GM21529 (cell line): ENCODE measurements at regions not wholly inside any gene's neighbourhood (a gene's known extent, or its start where the extent isn't known, plus 50 kb on each side); places are given as distances from the start of the nearest gene placed in this dataset.
"Not testable (repeated sequence)": the region's sequence is repeated elsewhere in the genome, so short reads cannot be mapped to it uniquely, and the experiment has no call there.

Source experiments
- ATAC-seq: cut with Tn5 transposase; IDR thresholded peaks from one replicate; pipeline ENCODE4 v1.9.1; 2021; ENCODE audit not compliant: unreplicated experiment

DNA sequence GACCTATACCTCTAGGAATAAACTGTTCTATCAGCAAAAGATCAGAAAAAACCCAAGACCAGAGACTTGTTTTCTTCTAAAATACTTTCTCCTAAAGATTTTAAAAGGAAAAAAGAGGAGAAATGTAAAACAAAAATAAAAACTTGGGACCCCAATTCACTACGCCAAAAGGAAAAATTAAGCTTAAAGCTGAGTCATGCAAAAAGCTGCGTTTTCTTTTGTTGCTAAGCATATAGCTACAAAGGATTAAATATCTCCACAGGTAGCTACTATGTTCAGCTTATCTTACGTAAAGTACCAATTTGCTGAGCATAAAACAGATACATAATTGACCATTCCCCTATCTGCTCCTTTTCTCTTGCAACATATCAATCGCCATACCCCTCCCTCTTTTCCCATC, 950.0 kb upstream of the NXPH2 start:
- ATAC-seq, result no peak

DNA sequence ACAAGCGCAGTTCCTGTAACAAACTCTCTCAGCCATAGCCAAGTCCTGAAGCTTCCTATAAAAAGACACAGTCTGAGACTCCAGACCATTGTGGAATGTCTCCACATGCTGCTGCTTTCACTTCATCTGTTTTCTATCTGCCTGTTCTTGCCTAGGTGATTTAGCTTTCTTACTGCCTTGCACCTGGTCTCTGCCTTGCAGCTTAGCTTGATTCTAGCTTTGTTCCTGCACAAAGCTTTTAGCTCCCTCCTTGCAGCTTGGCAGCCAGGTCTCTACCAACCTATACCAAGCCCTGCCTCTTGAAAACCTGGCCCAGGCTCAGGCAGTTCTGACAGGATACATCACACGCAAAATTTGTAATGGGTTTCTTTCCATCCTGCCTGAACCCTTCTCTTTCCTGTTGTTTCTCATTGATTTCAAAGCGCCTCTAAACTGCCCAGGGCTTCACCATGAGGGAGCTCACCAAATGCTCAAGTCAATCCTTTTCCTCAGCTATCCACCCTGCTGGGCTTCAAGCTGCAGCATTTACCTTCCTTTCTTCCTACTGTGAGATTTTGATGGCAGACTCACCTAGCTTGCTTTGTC, 941.3 kb upstream of the NXPH2 start:
- ATAC-seq, result no peak

DNA sequence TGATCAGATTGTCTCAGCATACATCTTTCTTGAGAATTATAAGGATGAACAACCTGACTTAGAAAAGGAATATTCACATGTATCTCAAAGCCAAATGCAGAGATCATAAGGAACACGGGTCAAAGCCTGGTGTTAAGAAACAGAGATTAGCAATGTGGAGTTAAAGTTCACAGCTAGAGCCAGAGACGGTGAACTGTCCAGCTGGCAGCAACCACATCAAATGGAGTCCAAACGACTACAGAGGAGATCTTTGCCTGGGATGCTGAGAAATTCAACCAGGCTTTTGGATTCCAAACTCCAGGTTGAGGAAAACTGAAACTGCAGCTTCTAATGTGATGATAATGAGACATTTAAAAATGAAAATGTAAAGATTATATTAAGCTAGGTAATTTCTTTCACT, 939.9 kb upstream of the NXPH2 start:
- no peak for ATAC-seq

DNA sequence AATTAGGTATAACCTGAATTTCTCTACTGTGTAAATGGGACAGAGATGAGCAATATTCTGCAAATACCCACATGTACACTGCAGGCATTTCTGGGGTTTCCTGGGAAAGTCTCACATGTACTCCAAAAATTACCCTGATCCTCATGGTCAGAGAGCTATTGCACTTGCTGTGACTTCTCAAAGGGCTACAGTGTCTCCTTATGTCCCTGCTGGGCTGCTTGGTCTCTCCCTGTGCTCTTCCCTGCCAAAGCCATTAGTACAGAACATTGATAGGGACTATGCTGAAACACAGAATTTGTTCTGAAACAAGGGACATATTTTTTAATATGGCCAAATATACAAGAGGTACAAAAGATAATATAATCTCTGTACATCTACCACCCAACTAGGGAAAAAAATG, 924.4 kb upstream of the NXPH2 start:
- ATAC-seq, result no peak

DNA sequence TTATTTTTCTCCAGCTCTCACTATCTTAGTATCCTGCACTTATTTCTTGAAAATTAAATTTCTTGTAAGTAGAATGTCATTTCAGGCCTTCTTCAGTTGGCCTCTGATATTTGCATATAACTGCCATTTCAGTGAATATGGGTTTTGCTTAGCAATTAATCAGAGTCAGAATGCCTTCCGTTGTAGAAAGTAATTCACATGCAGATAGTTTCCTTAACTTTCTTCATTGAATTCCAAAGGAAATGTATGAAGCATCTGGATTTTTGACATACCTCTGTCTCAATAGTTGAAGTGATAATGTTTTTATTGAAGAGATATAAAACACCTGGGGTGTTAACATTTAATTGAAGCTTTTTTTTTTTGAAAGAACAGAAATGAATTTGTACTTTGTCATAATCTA, 914.1 kb upstream of the NXPH2 start:
- ATAC-seq, result no peak

DNA sequence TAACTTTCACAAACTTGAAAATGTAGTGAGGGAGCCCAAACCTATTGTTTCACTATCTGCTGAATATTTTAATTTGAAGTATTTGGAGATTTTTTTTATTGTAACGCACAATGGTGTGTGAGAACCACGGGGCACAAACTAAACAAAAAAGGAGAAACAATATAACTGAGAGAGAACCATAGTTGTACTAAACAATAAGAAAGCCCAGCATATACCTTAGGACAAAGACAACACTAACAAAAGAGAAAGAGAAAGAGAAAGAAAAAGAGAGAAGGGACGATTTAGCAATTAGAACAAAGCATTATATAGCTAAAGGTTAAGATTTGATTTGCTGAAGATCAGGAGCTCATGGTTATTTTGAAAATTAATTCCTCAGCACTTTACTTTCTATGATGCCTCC, 906.0 kb upstream of the NXPH2 start:
- ATAC-seq, result no peak

DNA sequence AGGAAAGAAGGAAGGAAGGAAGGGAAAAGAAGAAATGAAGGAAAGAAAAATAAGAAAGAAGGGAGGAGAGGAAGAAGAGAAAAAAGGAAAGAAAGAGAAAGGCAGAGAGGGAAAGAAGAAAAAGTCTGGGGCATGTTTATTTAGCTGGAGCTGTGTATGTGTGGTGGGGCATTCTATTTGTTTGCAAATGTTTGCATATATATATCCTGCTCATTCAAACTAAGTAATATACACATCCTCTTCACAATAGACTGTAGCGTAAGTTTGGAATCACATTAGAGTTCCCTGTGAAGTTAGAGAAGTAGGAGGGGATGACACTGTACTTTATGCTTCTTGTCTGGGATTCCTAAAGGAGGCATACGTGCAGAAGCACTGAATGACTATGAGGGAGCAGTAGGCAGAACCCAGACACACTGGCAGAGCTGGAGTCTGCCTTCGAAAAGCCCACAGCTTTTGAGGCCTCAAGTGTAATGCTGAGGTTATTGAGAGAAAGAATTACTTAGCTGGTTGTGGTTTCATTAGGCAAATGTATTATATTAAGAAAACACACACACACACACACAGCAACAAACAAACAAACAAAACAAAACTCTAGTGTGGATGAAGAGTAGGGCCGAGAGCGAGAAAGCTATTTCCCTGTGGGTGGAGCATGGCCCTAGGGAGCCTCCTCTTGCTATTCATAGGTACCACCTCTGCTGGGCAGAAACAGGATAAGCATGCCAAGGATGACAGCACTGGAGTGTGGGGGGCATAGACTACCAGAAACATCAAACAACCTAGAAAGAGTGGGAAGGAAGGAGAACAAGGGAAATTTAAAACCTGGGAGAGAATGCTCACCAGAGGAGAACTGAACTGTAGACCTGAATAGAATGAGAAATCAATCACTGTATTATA, 905.1 kb upstream of the NXPH2 start:
- ATAC-seq, result no peak

DNA sequence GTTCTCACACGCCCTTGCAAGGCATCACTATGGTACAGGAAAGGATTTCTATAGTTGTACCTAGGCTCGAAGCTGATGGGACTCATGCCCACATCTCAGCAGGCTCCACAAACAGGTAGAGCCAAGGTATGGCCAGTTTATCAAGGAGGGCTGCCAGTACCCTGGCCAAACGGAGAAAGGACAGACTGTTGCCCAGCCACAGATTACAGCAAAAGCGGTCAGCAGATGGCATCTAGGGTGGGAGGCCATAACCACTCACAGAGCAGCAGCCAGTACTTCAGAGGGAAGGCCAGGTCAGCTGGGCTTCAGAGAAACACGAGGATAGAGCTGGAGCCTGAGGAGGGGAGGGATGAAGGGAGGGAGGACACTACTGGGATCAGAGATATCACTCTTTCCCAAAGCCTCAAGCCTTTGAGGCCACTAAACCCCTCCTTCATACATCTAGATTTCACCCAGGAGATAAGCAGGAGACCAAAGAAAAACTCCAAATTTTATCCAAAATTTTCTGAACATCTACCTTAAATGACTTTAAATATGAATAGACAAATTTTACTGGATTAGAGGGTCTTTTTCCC, 904.2 kb upstream of the NXPH2 start:
- no peak for ATAC-seq

DNA sequence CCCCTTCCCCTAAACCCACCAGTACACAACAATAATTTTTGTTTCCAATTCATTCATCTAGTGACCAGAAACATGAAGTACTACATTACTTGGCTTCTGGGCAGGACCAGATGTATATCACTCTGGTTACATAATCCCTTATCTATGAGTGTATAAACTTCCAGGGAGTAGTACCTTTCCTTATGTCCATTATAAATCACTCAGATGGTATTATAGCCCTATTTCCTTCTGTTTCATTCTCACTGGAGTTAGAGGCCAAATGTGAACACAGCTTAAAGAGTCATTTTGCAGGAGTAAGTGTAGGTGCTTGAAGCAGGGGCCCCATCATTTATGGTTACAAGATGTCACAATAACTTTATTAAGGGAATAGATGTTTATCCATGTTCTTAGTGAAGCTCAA, 894.4 kb upstream of the NXPH2 start:
- no peak for ATAC-seq

DNA sequence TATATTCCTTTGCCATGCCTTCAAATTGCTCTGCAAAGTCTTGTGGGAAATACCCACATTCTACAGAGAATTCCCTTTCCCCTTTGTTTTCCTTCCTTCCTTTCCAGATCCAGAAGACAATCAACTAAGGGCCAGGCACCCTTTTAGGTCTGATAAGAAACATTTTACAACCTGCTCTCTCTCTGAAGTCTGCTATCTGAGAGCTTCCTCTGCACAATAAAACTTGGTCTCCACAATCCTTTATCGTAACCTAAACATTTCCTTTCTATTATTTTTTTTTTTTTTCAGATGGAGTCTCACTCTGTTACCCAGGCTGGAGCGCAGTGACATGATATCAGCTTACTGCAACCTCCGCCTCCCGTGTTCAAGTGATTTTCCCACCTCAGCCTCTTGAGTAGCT, 893.3 kb upstream of the NXPH2 start:
- not testable (repeated sequence) for ATAC-seq

DNA sequence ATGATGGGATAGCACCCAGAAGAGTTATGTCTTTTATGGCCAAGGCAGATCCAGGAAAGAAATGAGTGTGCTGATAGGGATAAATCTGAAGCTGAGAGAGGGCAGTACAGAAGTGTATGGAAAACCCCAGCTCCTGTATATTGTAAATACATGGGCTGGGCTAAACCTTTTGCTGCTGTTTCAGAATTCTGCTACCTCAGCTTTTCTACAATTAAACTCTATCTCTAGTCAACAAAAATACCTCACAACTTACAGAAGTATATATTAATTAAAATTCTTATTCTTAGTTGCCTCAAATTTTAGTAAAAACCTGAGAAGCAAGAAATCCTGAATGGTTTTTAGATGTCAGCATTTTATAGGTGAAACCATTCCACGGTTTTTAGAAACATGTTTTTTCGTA, 889.5 kb upstream of the NXPH2 start:
- no peak for ATAC-seq

DNA sequence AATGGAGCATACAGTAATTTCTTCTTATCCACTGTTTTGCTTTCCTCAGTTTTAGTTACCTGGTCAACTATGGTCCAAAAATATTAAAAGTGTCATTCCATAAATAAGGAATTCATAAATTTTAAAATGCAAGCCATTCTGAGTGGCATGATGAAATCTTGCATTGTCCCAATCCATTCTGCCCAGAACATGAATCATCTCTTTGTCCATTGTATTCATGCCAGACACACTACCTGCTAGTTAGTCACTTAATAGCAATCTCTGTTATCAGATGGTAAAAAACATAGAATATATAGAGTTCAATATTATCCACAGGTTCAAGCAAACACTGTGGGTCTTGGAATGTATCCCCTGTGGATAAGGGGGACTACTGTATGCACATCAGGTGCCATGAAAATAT, 872.2 kb upstream of the NXPH2 start:
- ATAC-seq, result no peak

DNA sequence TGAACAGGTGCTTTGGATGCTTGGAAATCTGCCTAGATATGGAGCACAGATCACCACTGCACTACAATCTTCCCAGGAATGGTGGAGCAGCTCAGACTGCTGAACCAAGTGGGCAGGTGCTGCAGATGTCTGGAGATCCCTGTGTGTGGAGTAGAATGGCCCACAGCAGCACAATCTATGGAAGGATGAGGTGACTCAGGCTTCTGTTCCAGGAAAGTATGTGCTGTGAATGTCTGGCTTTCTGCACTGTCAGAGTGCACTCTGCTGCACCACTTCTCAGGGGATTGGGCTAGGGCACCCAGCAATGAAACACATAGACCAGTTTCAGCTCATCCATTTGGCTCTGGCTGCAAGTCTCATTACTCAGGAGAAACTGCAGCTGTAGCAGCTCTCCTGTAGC, 865.4 kb upstream of the NXPH2 start:
- no peak for ATAC-seq

DNA sequence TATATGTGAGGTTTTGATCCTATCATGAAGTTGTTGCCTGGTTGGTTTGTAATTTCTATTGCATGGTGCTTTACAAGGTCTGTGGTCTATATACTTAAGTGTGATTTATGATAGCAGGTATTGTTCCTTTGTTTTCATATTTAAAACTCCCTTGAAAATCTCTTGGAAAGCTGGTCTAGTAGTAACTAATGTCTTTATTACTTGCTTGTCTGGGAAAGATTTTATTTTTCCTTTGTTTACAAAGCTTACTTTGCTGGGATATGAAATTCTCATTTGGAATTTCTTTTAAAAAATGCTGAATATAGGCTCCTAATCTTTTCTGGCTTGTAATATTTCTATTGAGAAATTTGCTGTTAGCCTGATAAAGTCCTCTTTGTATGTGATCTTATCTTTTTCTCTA, 862.9 kb upstream of the NXPH2 start:
- ATAC-seq, result no peak

DNA sequence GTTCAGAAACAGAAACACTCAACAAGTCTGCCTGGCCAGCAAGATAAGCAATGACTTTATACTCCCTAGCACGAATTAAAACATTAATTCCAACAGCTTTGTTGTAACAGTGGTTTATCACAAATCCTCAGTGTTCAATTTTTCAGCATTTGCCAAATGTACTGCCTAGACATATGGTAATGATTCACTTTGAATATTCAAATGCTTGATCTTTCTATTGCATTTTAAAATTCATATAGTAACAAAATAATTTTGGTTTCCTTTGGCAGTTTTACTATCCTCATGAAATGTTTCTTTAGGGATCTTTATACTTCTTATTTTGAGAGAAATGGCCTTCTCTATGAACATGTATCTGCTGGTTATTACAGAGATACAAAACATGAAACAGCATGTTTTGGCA, 851.8 kb upstream of the NXPH2 start:
- ATAC-seq, result no peak

DNA sequence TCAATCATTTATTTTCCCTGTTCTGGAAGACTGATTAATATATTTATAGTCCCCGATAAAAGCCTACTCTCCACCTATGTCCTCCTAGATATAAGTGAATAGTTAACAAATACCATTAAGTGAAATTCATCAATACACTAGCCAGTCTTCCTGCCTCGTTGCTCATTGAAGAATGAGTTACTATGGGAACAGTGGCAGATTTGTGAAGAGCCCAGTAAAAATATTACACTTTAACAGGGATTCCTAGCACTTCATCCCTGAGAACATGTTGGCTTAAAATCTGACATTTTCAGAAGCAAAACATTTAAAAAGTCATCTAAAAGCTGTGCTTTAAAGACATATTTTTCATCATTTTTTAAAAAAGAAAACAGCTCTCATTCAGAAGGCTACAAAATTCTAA, 848.7 kb upstream of the NXPH2 start:
- no peak for ATAC-seq

DNA sequence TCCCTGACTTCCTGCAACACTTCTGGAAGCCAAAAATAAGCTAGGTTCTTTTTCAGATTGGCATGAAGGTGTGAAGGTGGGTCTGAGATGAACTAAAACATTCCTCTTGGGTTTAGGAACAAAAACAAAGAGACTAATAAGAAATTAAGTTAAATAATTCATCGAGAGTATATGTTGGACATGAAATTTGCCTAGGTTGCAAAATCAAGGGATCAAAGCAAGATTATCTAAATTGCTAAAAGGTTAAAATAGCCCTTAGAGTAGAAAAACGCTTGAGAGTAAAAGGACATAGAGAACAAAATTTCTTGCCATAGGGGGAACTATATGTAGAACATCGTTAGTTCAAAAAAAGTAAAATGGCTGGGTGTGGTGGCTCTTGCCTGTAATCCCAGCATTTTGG, 845.9 kb upstream of the NXPH2 start:
- no peak for ATAC-seq

DNA sequence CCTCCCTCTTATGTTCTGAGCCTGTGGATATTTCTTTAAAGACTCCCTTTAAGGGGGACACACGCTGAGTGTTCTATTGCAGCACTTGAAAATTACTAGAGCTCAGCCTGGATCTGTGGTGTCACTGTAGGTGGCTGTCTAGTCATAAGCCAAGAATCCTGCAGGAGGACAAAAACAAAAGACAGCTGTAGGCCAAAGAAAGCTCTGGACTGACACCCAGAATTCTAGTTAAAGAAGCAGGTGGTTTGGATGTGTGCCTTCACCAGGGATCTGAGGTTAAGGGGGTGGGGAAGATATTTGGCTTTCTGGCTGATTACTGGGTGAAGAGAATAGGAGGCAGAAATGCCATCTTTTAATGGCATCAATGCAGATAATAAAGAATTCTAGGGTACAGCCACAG, 842.5 kb upstream of the NXPH2 start:
- no peak for ATAC-seq

DNA sequence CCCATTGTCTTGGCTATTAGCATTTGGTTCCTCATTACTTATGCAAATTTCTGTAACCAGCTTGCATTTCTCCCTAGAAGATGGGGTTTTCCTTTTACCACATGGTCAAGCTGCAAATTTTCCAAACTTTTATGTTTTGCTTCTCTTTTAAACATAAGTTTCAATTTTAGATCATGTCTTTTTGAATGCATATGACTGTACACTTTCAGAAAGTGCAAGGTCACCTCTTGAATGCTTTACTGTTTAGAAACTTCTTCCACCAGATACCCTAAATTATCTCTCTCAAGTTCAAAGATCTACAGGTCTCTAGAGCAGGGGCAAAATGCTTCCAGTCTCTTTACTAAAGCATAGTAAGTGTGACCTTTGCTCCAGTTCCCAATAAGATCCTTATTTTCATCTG, 837.6 kb upstream of the NXPH2 start:
- no peak for ATAC-seq

DNA sequence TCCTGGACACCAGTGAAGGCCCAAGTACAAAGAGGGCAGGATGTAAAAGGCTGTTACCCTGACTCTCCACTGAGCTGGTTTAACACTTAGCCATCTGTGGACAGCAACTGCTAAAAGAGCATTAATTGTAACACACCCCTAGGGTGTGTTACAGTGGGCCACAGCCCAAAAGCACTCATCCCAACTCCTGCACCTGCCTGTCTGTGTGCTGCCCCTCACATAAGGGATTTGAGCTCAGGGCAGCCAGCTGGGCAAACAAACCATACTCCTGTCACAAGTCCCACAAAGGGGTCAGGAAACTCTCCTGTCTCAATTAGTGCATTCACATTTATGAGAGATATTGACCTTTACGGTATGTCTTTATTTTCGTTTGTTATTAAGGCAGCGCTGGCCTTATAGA, 833.1 kb upstream of the NXPH2 start:
- no peak for ATAC-seq

DNA sequence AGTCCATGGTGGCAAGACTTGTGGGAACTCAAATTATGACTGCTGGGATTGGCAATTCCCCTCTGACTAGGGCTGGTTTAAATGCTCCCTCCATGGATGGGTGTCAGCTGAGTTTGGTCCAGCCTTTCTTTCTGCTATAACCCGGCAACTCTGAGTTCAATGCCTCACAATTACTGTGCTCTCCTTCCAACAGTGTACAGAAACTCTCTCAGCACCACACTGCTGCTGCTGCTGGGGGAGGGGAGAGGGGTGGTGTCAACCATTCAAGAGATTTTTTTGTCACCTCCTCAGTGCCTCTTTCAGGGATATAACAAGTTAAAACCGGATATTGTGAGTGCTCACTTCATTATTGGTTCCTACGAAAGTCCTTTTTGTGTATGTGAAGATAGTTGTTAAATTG, 830.3 kb upstream of the NXPH2 start:
- ATAC-seq, result no peak

DNA sequence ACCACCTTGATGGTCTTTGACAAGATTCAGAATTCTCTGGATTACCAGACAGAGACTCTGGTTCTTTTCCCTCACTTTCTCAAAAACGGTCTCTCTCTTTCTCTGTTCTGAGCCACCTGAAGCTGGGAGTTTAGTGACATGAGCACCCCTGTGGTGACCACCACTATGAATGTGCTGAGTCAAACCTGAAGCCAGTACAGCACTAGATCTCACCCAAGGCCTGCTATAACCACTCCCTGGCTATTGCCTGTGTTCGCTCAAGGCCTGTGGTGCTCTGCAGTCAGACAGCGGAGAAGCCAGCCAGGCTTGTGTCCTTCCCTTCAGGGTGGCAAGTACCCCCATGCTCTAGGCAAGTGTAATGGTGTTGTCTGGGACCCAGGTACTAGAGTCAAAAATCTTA, 828.9 kb upstream of the NXPH2 start:
- ATAC-seq, result no peak

DNA sequence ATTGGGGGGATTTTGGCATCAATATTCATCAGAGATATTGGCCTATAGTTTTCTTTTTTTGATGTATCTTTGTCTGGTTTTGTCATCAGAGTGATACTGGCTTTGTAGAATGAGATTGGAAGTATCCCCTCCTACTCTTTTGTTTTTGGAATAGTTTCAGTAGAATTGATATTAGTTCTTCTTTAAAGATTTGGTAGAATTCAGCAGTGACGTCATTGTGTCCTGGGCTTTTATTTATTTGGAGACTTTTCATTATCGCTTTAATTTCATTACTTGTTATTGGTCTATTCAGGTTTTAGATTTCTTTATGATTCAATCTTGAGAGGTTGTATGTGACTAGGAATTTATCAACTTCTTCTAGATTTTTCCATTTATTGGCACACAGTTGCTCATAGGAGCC, 825.5 kb upstream of the NXPH2 start:
- no peak for ATAC-seq
